KBM-7 (cell line): ENCODE measurements at regions not wholly inside any gene's neighbourhood (a gene's known extent, or its start where the extent isn't known, plus 50 kb on each side); places are given as distances from the start of the nearest gene placed in this dataset.

ENCODE experiments used
- DNase-seq: peaks from one replicate; pipeline ENCODE4 v3.0.0-alpha.2; 2015
- in situ Hi-C: fragments of 300-500 bp; cut with MboI; formaldehyde crosslinking; loops from 2 replicates; pipeline ENCODE4 v1.14.3; 2020; ENCODE audit warnings: low sequenced_read_pairs, low pct_unique_long_range_greater_than_20kb, mixed read lengths

DNA sequence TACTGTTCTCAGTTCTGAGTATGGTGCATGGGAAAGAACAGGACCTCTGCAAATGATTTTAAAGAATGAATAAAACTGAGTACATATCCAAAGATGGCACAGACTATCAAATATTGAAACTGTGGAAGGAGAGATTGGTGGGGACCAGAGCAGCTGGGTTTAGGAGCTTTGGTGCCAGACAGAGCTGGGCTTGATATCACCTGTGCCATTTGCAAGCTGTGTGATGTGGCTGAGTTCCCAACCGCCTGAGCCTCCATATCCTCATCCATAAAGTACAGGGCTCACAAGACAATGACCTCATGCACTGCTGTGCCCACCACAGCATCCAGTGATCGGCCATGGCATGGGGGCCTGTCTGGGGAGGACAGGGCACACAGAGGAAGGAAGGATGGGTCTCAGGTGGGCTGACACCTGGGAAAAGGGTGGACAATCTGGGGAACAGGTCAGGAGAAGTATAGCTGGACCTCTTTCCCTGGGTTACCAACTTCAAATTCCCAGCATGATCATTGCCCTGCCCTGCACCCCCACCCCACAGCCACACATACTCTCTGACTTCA lies 83.9 kb upstream of the RAB6C start:
- in situ Hi-C loops: no loop called here
- no peak for DNase-seq

DNA sequence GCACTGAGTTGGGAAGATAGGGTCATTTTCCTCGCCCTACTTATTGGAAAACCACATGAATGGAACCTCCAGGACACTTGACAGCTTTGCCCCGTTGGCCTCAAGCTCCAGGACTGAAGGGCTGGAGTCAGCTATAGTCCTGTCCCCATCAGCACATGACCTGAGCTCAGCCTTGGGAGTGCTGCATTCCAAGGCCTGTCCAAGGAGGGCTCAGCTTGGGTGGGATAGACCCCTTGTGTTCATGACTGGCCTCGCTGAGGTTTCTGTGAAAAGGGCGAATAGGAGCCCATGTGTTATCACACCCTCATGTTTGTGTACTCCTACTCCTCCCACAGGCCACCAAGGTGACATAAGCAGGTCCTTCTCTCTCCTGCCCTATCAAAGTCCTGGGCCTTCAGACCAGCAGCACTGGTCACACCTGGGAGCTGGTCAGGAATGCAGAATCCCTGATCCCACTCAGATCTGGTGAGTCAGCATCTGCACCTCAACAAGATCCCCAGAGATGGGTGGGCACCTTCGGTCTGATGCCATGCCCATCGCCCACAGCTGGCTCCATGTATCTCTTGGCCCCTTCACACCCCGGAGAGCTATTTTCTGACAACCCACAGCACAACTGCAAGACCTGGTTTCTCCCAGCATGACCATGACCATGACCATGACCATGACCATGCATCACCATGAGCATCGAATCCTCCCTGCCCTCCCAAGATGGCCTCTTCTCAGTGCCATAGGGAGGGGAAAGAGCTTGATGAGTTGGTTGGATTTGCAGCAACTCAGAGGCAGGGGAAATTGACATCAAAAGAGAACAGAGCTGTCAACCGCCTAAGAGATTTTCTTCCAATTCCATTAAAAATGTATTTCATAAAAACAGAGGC lies 83.0 kb upstream of the RAB6C start:
- DNase-seq: no peak
- in situ Hi-C loops: no loop called here

DNA sequence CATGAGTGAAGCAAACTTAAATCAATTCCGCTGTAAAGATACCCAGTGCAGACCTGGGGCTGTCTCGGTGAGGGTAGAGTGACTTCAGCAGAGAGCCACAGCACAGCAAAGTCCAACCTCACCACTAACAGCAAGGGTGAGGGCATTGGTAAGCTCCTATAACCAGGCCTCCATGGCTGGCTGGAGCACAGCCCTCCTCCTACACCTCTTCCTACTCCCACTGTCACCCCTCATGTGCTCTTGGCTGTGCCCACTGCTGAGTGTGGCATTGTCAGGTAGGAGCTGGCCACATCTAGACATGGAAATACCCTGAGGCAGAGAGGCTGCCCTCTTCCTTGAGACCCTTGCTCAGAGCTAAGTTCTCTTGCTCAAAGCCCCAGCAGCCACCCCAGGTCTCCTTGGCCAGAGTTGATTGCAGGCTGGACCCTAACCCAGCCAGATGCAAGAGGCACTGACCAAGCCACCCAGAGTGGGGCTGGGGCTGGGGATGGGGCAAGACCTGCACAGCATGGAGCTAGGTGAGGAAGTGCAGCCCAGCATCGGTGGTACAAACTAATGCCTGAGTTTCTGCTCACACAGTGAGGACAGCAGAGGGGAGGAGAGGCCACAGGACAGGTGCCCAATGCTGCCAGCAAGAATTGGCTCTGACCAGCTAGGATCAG lies 77.6 kb upstream of the RAB6C start:
- in situ Hi-C loops: no loop called here
- DNase-seq: no peak

DNA sequence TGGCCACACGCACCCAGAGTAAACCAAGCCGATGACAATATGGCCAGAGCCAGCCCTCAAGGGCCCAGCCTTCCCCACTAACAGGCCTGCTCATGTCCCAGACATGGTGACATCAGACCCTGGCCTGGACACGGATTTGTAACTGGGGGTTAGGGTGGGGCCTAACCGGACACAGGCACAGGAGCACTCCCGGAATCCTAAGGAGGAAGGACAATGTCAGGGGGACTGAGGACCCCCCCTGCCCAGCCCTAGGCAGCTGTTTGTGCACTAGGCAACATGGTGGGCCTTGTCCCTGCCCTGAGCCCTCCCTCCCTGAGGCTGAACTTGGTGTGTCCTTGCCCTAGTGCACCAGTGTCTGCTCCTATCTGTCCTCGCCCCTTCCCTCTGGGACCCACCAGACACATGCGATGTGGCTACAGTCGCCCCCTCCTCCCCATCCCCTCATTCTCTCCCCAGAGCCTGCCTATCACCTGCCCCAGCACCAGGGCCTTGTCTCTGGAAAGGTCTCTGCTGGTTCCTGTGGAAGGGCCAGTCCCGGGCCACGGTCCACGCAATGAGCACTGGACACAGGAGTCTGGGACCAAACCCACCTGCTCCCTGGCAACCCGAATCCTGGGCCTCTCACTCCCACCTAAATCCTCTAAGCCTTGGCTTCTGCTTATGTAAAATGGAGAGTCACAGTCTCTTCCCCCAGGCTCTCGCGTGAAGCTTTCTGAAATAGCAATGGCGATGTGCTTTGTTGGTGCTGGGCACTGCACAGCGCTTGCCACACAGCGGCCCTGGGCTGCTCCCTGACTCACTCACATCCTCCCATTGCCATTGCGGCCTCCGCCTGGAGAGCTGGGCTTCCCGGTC lies 76.5 kb upstream of the RAB6C start:
- in situ Hi-C loops: no loop called here
- DNase-seq: no peak

DNA sequence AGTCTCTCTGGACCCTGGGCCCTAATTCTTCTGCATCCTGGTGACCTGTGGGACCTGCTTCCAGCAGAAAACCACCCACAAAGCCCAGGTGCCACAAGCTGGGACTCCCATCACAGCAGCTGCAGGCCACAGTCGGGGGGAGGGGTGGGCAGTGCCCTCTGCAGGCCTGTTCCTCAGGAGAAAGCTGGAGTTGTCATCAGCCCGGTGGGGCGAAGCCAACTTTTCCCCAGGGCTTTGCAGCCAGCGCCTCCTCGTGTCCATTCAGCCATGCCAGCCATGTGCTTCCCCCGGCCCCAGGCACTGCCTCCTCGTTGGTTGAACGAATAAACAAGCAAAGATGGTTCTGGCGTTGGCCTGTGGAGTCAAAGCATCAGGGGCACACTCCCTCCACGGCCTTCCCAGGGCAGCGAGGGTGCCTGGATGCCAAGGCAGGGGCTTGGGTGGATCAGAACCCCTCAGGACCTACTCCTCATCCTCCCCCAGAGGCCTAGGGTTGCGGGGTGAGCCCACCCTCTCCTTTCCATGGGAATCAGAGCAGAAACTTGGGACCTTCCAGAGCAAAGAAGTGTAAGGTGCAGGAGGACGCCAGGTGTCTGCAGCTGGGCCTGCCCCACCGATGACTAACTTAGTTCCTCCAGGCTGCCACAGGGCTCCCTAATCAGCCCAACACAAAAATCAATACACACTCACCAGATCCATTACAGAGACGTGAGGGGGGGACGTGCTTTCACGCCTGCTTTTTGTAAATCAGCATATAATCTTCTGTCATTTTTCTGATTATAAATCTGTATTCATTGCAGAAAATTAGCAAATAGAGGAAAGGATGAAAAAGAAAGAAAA lies 75.7 kb upstream of the RAB6C start:
- no peak for DNase-seq
- in situ Hi-C loops: no loop called here

DNA sequence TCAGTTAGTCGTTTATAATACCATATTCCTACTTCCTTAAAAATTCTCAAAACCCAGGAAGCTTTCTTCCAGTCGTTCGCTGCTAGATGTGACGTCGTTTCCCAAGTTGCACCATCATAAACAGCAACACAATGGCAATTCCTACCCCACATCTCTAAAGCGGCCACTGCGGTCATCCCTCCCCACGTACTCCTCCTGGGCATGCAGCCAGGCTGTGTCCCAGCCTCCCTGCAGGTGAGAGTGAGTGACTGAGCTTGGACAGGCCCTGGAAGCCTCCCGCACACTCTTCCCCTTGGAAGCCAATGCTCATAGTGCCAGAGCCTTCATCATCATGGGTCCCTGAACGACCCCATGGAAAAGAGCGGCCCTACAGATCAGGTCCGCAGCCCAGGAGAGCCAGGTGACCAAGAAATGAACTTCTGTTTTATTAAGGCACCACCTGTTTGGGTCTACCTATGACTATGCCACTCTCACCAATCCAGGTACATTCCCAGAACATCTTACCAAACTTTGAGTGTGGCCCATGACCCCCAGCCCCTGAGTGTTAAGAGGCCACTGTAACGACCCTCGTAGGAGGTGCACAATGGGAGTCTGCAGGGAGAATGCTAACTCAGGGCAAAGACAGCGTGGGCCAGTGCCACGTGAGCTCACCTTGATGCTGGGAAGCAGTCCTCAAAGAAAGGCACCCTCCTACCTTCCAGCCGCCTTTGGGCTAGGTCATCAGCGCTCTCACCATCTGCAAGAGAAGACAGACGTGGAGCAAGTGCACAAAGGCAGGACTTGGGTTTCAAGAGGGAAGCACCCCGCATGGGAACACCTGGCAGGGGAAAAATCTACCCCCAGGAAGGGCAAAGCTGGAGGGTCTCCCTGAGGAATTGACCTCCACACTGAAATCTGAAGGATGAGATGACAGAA lies 74.7 kb upstream of the RAB6C start:
- no peak for DNase-seq
- in situ Hi-C loops: no loop called here

DNA sequence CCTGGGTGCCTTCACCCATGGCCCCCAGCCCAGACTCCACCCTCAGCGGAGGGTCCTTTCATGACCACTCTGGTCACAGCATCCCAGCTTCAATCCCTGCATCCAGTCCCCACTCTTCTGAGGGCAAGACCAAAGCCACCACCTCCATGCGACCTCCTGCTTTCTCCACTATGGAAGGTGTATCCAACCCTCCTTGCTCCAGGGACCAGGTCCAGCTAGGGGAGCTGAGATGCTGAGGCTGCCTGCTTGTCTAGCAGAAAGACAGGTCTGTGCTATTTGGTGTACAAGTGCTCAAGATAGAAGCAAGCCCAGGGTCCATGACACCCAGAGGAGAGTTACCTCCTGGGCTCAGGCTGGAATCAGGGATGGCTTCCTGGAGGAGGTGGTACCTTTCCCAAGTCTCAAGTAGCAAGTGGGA lies 73.8 kb upstream of the RAB6C start:
- DNase-seq: no peak
- in situ Hi-C loops: no loop called here

DNA sequence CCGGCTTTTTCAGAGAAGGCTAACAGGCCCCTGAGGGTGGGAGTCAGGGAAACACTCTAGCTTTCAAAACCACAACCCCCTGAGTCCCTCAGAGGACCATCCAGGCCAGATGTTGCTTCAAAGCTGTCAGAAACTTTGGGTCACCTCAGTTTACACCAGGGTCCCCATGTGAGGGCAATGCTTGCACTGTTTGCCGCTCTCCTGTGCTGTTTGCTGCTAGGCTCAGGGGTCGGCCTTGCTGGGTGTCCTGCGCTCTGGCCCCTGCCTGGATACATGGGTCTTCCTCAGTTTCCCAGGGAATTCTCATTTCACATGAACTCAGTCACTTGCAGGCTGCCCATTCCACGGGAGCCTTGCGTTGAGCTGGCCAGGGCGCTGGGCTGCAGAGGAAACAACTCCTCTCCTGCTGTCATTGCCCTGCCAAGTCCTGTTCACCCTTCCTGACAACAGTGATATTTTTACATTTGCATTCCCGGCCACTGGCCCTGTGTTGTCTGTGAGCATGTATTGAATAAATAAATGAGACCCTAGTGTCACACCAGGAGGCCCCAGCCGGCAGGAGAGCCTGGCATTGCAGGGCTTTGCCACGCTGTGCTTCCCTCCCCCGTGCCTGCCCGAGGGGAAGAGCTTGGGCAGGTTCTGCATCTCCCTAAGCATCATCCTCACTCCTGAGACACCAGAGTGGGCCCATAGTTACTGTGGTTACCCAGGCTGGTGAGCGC lies 73.2 kb upstream of the RAB6C start:
- in situ Hi-C loops: no loop called here
- DNase-seq: no peak

DNA sequence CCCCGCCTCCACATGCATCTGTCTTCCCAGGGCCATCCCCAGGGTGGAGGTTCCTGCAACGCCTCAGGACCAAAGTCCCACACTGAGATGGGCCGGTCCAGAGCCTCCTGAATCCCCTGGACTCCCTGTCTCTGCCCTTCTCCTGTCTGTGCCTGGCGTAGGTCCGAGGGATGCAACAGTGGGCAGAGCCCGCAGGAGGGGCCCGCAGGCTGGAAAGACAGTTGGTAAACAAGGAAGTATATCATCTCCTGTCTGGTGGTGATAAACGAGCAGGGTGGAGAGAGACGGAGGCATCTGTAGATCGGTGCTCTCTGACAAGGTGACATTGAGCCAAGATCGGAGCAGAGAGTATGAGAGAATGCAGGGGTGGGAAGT lies 72.6 kb upstream of the RAB6C start:
- in situ Hi-C loops: no loop called here
- peak; percentile 50 for DNase-seq

DNA sequence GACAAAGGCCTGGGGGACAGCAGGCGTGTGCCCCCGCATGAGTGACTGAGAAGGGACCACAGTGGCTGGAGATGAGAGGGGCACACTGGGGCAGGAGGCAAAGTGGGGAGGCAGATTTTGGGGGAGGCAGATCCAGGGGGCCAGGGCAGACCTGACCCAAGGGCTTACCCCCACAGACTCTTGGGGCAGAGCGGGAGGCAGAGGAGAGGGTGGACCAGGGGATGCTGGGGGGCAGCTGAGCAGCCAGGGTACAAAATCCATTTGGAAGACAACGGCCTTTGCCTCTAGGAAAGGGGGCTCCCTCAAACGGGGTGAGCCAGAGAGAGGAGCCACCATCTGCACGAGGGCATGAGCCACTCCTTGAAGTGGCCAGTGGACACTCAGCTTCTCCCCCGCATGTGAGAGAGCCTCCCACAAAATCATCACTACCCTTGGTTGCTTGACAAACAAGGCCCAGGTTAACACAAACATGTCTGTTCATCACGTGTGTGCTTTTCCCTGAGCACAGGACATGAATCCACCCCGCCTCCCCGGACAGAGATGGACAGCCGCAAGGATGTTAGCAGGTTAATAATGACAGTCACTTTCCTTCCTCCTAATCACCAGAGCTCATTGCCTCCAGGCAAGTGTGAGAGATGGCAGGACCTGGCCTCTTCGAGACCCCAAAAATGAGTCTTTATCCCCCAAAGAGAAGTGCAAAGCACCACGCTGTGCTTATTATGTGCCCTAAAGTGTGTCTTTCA lies 72.0 kb upstream of the RAB6C start:
- no peak for DNase-seq
- in situ Hi-C loops: no loop called here

DNA sequence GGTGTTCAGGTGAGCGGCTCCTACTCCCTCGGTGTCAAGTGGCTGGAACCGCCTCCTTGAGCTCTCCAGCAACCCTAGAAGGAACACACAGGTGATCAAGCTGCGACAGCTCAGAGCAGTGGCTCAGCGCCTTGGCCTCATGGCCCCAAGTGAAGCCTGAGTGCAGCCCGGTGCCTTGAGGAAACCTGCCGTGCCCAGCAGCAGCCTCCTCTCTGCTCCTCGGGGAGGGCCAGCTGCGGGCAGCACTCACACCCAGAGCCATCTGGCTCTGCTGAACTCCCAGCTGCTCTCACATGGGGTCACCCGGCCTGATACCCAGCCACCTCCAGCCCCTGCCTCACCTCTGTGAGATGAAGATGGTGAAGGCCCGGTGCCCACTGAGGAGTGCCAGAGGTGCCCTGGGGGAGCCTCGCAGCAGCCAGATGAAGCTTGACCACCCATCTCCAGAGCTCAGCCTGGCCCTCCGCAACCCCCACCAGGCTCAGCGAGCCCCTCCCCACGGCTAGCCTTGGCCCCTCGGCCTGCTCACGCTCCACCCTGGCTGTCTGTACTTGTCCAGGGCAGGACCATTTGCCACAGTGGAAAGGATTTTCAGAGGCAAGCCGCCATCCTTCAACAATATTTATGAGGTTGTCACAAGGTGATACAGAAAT lies 70.6 kb upstream of the RAB6C start:
- in situ Hi-C loops: no loop called here
- DNase-seq: no peak

DNA sequence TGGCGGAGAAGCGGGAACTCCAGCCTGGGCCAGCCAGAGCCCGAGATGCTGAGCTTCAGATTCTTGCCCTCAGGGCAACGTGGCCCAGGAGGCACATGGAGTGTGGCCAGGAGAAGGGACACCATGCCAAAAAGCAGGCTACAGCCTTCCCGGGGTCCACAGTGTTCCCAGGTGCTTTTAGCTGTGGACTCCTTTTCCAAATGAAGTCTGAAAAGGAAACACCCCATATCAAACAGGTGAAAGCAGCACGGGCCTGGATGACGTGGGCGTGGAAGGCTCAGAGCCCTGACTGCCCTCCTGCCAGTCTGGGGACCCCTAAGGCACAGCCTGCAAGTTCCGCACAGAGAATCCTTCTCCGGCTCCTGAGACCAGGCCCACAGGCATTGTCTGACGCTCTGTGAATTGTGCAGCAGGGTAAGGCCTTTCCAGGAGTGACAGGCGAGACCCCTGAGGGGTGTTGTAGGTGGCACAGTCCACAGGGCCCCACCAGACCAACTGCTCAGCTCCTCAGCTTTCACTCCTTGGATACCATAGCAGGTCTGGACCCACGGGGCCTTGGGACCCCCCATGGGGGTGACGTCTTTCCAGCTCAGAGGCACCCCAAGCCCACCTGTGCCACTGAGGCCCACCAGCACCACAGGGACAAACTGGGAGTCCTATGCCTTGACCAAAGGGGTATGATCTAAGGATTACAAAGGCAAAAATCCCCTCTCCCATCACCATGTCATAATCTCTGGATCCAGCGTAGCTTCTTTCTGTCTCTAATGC lies 69.6 kb upstream of the RAB6C start:
- DNase-seq: no peak
- in situ Hi-C loops: no loop called here

DNA sequence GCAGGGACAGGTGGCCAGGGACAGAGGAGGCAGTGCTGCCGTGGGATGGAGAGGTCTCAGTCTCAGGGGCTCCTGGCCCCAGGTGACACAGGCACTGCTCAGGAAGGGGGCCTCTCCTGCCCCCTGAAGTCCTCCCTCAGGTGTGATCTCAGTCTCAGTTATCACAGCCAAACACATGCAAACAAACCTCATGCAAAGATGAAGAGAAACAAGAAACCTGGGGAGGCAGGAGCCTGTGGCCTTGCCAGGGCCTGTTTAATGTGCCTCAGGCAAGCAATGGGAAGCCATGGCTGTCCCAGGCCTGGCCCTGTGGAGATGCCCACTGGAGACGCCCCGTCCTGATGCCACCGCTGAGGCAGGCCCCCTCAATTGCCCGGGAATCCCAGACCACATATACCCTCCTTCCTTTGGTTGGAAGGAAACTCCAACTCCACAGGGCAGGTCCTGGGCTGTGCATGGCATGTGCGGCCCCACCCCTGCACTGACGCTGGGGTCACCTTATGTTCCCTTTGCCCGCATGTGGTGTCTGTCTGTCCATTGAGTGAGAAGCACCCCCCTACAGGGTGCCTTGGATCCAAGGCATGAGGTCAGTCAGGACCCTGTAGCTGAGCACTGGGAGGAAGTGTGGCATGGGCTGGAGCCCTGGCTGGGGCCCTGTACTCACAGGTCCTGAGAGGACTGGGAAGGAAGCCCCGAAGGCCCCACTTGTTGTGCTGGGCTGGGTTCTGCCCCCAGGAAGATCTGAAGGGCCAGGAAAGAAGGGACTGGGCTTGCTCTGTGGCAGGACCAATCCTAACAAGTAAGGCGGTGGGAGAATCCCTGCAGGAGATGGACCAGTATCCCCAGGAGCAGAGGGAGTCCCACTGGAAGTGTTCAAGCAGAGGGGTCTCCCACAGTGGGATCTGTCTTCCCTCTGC lies 68.8 kb upstream of the RAB6C start:
- in situ Hi-C loops: no loop called here

DNA sequence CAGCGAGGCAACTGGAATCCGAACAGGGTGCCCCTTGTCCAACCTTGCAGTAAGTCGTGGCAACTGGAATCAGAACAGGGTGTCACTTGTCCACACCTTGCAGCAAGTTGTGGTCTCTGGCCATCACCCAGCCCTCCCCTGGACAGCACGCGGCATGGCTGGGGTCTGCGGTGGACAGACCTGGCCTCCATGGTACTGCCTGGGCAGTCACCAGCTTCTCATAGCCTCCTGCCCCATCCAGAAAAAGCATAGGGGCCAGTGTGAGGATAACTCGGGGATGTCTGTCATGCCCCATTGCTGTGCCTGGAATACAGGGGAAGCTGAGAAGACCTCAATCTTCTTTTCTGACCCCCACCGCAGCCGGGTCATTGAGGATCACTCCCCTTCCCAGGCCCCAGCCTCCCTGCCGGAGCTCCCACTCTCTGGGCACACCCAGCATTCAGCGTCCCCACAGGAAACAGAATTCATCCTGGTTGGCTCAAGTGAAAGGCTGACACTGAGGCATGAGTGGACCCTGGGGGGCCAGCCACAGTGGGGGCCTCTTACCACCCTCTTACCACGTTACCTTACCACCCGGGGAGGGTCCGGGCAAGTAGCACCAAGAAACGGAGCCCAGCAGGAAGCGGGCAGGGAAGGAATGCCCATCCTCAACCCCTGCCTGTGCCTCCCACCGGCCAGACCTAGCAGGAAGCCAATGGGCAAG lies 68.0 kb upstream of the RAB6C start:
- no peak for DNase-seq

More for the DNA sequence above, 68.8 kb upstream of the RAB6C start:
- no peak for DNase-seq

More for the DNA sequence above, 68.0 kb upstream of the RAB6C start:
- in situ Hi-C loops: no loop called here
